GM12873 (cell line): ENCODE measurements at regions not wholly inside any gene's neighbourhood (a gene's known extent, or its start where the extent isn't known, plus 50 kb on each side); places are given as distances from the start of the nearest gene placed in this dataset.
A peak's percentile ranks its signal among the peaks of the same experiment; 100 is the strongest.

Experiments
- CTCF ChIP-seq: IDR thresholded peaks from 2 replicates; pipeline ENCODE4 v1.5.1; 2012; ENCODE audit warnings: low read depth, mild to moderate bottlenecking, moderate library complexity, low read length, control low read depth; ENCODE audit not compliant: insufficient read depth; ENCODE audit errors: missing control alignments

DNA sequence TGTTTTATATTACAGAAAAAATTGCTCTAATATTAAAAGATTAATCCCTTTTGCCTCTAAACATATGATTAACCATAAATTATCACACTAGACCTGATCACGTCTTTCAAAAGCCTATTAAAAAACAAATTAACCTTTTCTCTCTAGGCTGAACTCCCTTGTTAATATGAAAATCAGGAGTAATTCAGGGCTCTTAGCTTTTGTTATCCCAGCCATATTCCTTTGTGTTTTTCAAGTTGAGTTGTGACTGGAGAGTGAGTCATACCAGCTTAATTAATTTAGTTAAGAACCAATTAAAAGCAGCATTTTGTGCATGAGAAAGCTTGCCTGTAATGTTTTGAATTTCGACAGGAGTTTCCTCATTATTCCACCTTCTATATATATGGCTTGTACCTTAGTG is 385.8 kb downstream of the VGLL3 start:
- TF ChIP-seq CTCF, result no peak

DNA sequence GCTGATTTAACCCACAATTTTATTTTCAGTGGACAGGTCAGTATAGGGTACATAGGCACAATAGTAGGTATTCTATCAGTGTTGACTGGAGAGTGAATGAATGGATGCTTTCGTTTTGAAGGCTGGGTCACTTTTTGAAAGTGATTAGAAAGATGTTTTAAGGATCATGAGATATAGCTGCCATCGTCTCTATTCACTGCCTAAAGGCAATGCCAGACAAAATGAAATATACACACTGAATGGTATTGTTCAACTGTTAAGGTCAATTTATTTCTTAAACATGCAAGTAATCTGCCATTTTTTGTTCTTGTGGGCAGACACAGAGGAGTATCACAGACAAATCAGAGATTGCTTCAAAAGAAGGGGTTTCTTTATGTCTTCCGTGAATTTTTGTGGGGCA is 395.3 kb downstream of the VGLL3 start:
- no peak for TF ChIP-seq CTCF

- TF ChIP-seq CTCF, result no peak
Observed at GRCh38 chr3:86594838-86595237, 396.1 kb downstream of the VGLL3 start.

- TF ChIP-seq CTCF, result no peak
Observed at GRCh38 chr3:86578071-86578470, 412.9 kb downstream of the VGLL3 start.

DNA sequence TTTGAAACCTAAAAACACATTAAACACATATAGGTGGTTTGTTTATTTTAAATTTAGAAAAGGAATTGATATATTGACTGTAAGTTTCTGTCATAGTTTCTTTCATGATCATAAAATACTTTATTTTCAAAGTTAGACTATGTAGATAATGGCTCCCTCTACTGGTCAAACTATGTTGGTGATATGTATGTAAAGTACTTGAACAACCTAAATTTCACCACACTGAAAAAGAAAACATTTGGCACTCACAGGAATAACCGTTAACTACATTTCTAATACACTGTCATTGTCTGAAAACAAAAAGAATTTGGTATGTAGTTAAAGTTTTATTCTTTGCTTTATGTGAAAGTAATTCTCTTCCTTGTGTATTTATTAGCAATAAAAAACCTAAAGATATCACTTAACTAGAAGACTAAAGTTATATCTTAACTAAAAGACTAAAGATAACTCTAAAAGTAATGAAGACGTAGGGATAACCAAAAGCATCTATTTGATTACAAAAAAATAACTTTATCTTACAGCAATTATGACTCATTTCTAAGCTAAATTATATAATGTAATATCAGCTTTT is 427.5 kb downstream of the VGLL3 start:
- TF ChIP-seq CTCF, result peak; percentile 54

GRCh38 chr3:86562090-86562489 is 428.9 kb downstream of the VGLL3 start:
- no peak for TF ChIP-seq CTCF

- TF ChIP-seq CTCF, result no peak
Observed at GRCh38 chr3:86561215-86561614, 429.7 kb downstream of the VGLL3 start.
